NB4 (cell line): ENCODE measurements at regions not wholly inside any gene's neighbourhood (a gene's known extent, or its start where the extent isn't known, plus 50 kb on each side); places are given as distances from the start of the nearest gene placed in this dataset.
A peak's percentile ranks its signal among the peaks of the same experiment; 100 is the strongest.

Experiments used
- DNase-seq: peaks from one replicate; pipeline ENCODE4 v3.0.0; 2010; ENCODE audit warnings: low read depth
- H3K4me3 ChIP-seq: one replicate; pipeline ENCODE4 v1.5.1; 2011; ENCODE audit warnings: mild to moderate bottlenecking, low read depth, low read length, moderate library complexity
- CTCF ChIP-seq: IDR thresholded peaks from one replicate; pipeline ENCODE4 v1.5.1; 2012; ENCODE audit warnings: low read depth, low read length
- MAX ChIP-seq: IDR thresholded peaks from 2 replicates; pipeline ENCODE4 v1.6.1; 2011; ENCODE audit warnings: low read depth, low read length
- MYC ChIP-seq: IDR thresholded peaks from 2 replicates; pipeline ENCODE4 v1.6.1; 2011; ENCODE audit warnings: low read depth, low read length
- POLR2A ChIP-seq: IDR thresholded peaks from 2 replicates; pipeline ENCODE4 v1.6.1; 2011; ENCODE audit warnings: mild to moderate bottlenecking; ENCODE audit not compliant: insufficient read length; ENCODE audit errors: extremely low read depth

- peak; percentile 16 for DNase-seq
- TF ChIP-seq CTCF, result no peak
- H3K4me3 ChIP-seq, result no peak overlapping the region
Observed at GRCh38 chr6:154606457-154606856, 96.0 kb upstream of the CNKSR3 start.

GRCh38 chr6:154606860-154607259 lies 96.4 kb upstream of the CNKSR3 start:
- H3K4me3 ChIP-seq, result no peak overlapping the region
- DNase-seq, result no peak

GRCh38 chr6:154611241-154611640 lies 100.8 kb upstream of the CNKSR3 start:
- no peak overlapping the region for H3K4me3 ChIP-seq
- TF ChIP-seq CTCF (no peak), MAX (no peak), MYC (no peak), POLR2A (no peak)
- DNase-seq, result no peak

More at GRCh38 chr6:154606860-154607259, 96.4 kb upstream of the CNKSR3 start:
- TF ChIP-seq CTCF (no peak), MAX (no peak), MYC (no peak), POLR2A (no peak)

GRCh38 chr6:154611847-154612246 lies 101.4 kb upstream of the CNKSR3 start:
- TF ChIP-seq CTCF (no peak), MAX (no peak), POLR2A (no peak)
- DNase-seq, result no peak

GRCh38 chr6:154613137-154613676 lies 102.7 kb upstream of the CNKSR3 start:
- H3K4me3 ChIP-seq, result no peak overlapping the region
- peak; percentile 28 for DNase-seq
- TF ChIP-seq MAX, result no peak
- no peak for TF ChIP-seq MYC
- TF ChIP-seq CTCF, result no peak
- TF ChIP-seq POLR2A, result no peak

More at GRCh38 chr6:154611847-154612246, 101.4 kb upstream of the CNKSR3 start:
- H3K4me3 ChIP-seq, result no peak overlapping the region

GRCh38 chr6:154614101-154614500 lies 103.6 kb upstream of the CNKSR3 start:
- no peak for DNase-seq
- TF ChIP-seq MYC (no peak), MAX (no peak), POLR2A (no peak), CTCF (no peak)
- no peak overlapping the region for H3K4me3 ChIP-seq
